DMS114 treated with DMSO at 0.1 percent for 48 hours (cell line): ENCODE measurements at regions not wholly inside any gene's neighbourhood (a gene's known extent, or its start where the extent isn't known, plus 50 kb on each side); places are given as distances from the start of the nearest gene placed in this dataset.
"Not testable (repeated sequence)": the region's sequence is repeated elsewhere in the genome, so short reads cannot be mapped to it uniquely, and the experiment has no call there.

Source experiments
- DNase-seq: peaks from one replicate; lab custom pipeline; 2025; ENCODE audit not compliant: unreplicated experiment; lab: John Stamatoyannopoulos, UW

- DNase-seq: no peak
Observed at GRCh38 chr1:112093372-112093694, 103.9 kb upstream of the KCND3 start.

- DNase-seq: no peak
Observed at GRCh38 chr1:112099979-112100378, 110.5 kb upstream of the KCND3 start.

- DNase-seq: no peak
Observed at GRCh38 chr1:112105557-112105956, 116.1 kb upstream of the KCND3 start.

- DNase-seq: no peak
Observed at GRCh38 chr1:112110031-112110430, 120.6 kb upstream of the KCND3 start.

- DNase-seq: no peak
Observed at GRCh38 chr1:112111734-112112133, 122.3 kb upstream of the KCND3 start.

GRCh38 chr1:112114540-112114939, 125.1 kb upstream of the KCND3 start:
- no peak for DNase-seq

GRCh38 chr1:112126598-112126997, 137.1 kb upstream of the KCND3 start:
- no peak for DNase-seq

- DNase-seq: not testable (repeated sequence)
Observed at GRCh38 chr1:112127606-112128005, 138.1 kb upstream of the KCND3 start.

- no peak for DNase-seq
Observed at GRCh38 chr1:112133487-112133886, 144.0 kb upstream of the KCND3 start.

- DNase-seq: no peak
Observed at GRCh38 chr1:112140743-112141142, 151.3 kb upstream of the KCND3 start.

- no peak for DNase-seq
Observed at GRCh38 chr1:112141301-112141700, 151.8 kb upstream of the KCND3 start.

GRCh38 chr1:112141923-112142322, 152.5 kb upstream of the KCND3 start:
- DNase-seq: no peak

GRCh38 chr1:112143871-112144441, 154.5 kb upstream of the KCND3 start:
- DNase-seq: no peak

- DNase-seq: no peak
Observed at GRCh38 chr1:112144733-112145426, 155.4 kb upstream of the KCND3 start.

- DNase-seq: no peak
Observed at GRCh38 chr1:112146201-112146715, 156.8 kb upstream of the KCND3 start.

GRCh38 chr1:112160214-112160613, 170.7 kb upstream of the KCND3 start:
- not testable (repeated sequence) for DNase-seq

- DNase-seq: no peak
Observed at GRCh38 chr1:112165375-112165774, 175.9 kb upstream of the KCND3 start.

- no peak for DNase-seq
Observed at GRCh38 chr1:112169517-112169916, 180.0 kb upstream of the KCND3 start.

- no peak for DNase-seq
Observed at GRCh38 chr1:112172294-112172882, 182.9 kb upstream of the KCND3 start.

- no peak for DNase-seq
Observed at GRCh38 chr1:112177314-112177713, 187.8 kb upstream of the KCND3 start.

GRCh38 chr1:112188611-112189010, 199.1 kb upstream of the KCND3 start:
- DNase-seq: no peak

- no peak for DNase-seq
Observed at GRCh38 chr1:112196008-112196588, 199.9 kb upstream of the CTTNBP2NL start.
